SK-N-MC (cell line): ENCODE measurements at regions not wholly inside any gene's neighbourhood (a gene's known extent, or its start where the extent isn't known, plus 50 kb on each side); places are given as distances from the start of the nearest gene placed in this dataset.

Experiments
- DNase-seq: peaks from one replicate; pipeline ENCODE4 v3.0.0-alpha.2; 2011; ENCODE audit warnings: low read depth, low spot score
- H3K27ac ChIP-seq: fragments of 200-600 bp; sonication (generic); 2 replicates; pipeline ENCODE4 v1.5.1; 2016; ENCODE audit warnings: mixed run types
- H3K36me3 ChIP-seq: fragments of 200-600 bp; sonication (generic); 2 replicates; pipeline ENCODE4 v1.6.1; 2017; ENCODE audit warnings: antibody characterized with exemption, low read length, mixed read lengths; ENCODE audit not compliant: insufficient read depth
- H3K4me3 ChIP-seq: fragments of 200-600 bp; sonication (generic); 2 replicates; pipeline ENCODE4 v1.5.1; 2016
- H3K9ac ChIP-seq: fragments of 200-600 bp; sonication (generic); 2 replicates; pipeline ENCODE4 v1.8.0; 2017; ENCODE audit warnings: mixed run types, mixed read lengths; ENCODE audit not compliant: insufficient read length
- H3K9me3 ChIP-seq: fragments of 200-600 bp; sonication (generic); 2 replicates; pipeline ENCODE4 v1.6.1; 2017; ENCODE audit warnings: low read depth, mild to moderate bottlenecking, antibody characterized with exemption, low read length, moderate library complexity, mixed read lengths
- EZH2 ChIP-seq: fragments of 200-600 bp; sonication (generic); IDR thresholded peaks from one replicate; pipeline ENCODE4 v1.6.1; 2017; ENCODE audit warnings: antibody characterized with exemption
- FOXP2 ChIP-seq: optimal IDR thresholded peaks from 2 replicates; pipeline ENCODE3; 2011; ENCODE audit warnings: mild to moderate bottlenecking, moderate library complexity; ENCODE audit not compliant: insufficient read depth; ENCODE audit errors: extremely low read length, control extremely low read depth
- POLR2AphosphoS5 ChIP-seq: IDR thresholded peaks from 2 replicates; pipeline ENCODE4 v1.6.1; 2012; ENCODE audit warnings: mild to moderate bottlenecking, low read depth, low read length, borderline replicate concordance

GRCh38 chr10:44788147-44789129 lies 122.7 kb upstream of the TMEM72 start:
- TF ChIP-seq FOXP2, result no peak
- no peak for TF ChIP-seq POLR2AphosphoS5
- Histone ChIP-seq H3K9me3 (no peaks in the 10 kb centered on the region), H3K27ac (no peak overlapping the region), H3K9ac (no peak overlapping the region), H3K36me3 (no peaks in the 10 kb centered on the region), H3K4me3 (no peak overlapping the region)
- DNase-seq, result no peak

- no peak overlapping the region for H3K27ac ChIP-seq
- DNase-seq, result no peak
Measured at GRCh38 chr10:44792119-44792775, 118.9 kb upstream of the TMEM72 start.

GRCh38 chr10:44799966-44800365 lies 111.2 kb upstream of the TMEM72 start:
- Histone ChIP-seq H3K4me3 (no peak overlapping the region), H3K9ac (no peak overlapping the region), H3K27ac (no peak overlapping the region), H3K36me3 (no peaks in the 10 kb centered on the region), H3K9me3 (no peaks in the 10 kb centered on the region)
- TF ChIP-seq FOXP2 (no peak), POLR2AphosphoS5 (no peak)
- DNase-seq, result no peak

More at GRCh38 chr10:44792119-44792775, 118.9 kb upstream of the TMEM72 start:
- Histone ChIP-seq H3K9ac (no peak overlapping the region), H3K9me3 (no peaks in the 10 kb centered on the region), H3K4me3 (no peak overlapping the region), H3K36me3 (no peaks in the 10 kb centered on the region)
- TF ChIP-seq EZH2, result no peak
- no peak for TF ChIP-seq FOXP2
- TF ChIP-seq POLR2AphosphoS5, result no peak

- peak; percentile 2 for DNase-seq
- TF ChIP-seq FOXP2, result no peak
- TF ChIP-seq EZH2, result no peak
- no peak for TF ChIP-seq POLR2AphosphoS5
- H3K9ac ChIP-seq, result no peak overlapping the region
- no peaks in the 10 kb centered on the region for H3K9me3 ChIP-seq
- no peaks in the 10 kb centered on the region for H3K36me3 ChIP-seq
- no peak overlapping the region for H3K4me3 ChIP-seq
- H3K27ac ChIP-seq, result no peak overlapping the region
Measured at GRCh38 chr10:44801383-44802327, 109.5 kb upstream of the TMEM72 start.

- no peak for DNase-seq
- Histone ChIP-seq H3K9ac (no peak overlapping the region), H3K9me3 (no peaks in the 10 kb centered on the region), H3K4me3 (no peak overlapping the region), H3K36me3 (no peaks in the 10 kb centered on the region), H3K27ac (no peak overlapping the region)
- no peak for TF ChIP-seq FOXP2
- TF ChIP-seq EZH2, result no peak
- no peak for TF ChIP-seq POLR2AphosphoS5
Measured at GRCh38 chr10:44803862-44804261, 107.3 kb upstream of the TMEM72 start.

- H3K9me3 ChIP-seq, result no peaks in the 10 kb centered on the region
- no peak overlapping the region for H3K9ac ChIP-seq
- no peak overlapping the region for H3K4me3 ChIP-seq
- TF ChIP-seq POLR2AphosphoS5, result no peak
- TF ChIP-seq FOXP2, result no peak
- no peak for TF ChIP-seq EZH2
- H3K36me3 ChIP-seq, result no peaks in the 10 kb centered on the region
- H3K27ac ChIP-seq, result no peak overlapping the region
- no peak for DNase-seq
Measured at GRCh38 chr10:44804661-44805060, 106.5 kb upstream of the TMEM72 start.

- DNase-seq, result no peak
- no peak for TF ChIP-seq EZH2
- TF ChIP-seq FOXP2, result no peak
- TF ChIP-seq POLR2AphosphoS5, result no peak
- no peaks in the 10 kb centered on the region for H3K9me3 ChIP-seq
Measured at GRCh38 chr10:44805466-44806210, 105.5 kb upstream of the TMEM72 start.

More at GRCh38 chr10:44805466-44806210, 105.5 kb upstream of the TMEM72 start:
- Histone ChIP-seq H3K36me3 (no peaks in the 10 kb centered on the region), H3K9ac (no peak overlapping the region), H3K27ac (no peak overlapping the region), H3K4me3 (no peak overlapping the region)
